SH-SY5Y (cell line): ENCODE measurements at regions not wholly inside any gene's neighbourhood (a gene's known extent, or its start where the extent isn't known, plus 50 kb on each side); places are given as distances from the start of the nearest gene placed in this dataset.

Experiments used
- GATA2 ChIP-seq: IDR thresholded peaks from 2 replicates; pipeline ENCODE4 v1.6.1; 2011; ENCODE audit warnings: mild to moderate bottlenecking, low read depth, low read length
- GATA3 ChIP-seq: IDR thresholded peaks from 2 replicates; pipeline ENCODE4 v1.6.1; 2011; ENCODE audit warnings: low read depth, mild to moderate bottlenecking, low read length, moderate library complexity

DNA sequence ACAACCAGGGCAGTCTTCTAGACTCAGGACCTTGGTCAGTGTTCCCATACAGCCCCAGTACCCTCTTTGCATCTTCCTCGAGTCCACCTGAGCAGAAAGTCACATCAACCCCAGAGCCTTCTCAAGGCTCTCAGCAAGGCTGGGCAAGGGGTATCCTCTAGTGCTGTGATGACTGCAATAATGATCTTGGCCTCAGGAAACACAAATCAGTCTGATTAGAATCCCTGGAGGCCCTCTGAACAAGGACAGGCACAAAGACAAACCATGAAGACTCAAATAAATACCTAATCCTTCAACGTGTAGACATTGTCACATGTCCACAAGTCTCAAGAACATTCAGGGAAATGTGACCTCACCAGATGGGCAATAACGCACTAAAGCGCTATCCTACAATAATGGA lies 468.2 kb downstream of the TBC1D4 start:
- TF ChIP-seq GATA2 (no peak), GATA3 (no peak)
